Neural progenitor cell (in vitro differentiated cells): ENCODE measurements at regions not wholly inside any gene's neighbourhood (a gene's known extent, or its start where the extent isn't known, plus 50 kb on each side); places are given as distances from the start of the nearest gene placed in this dataset.

ENCODE experiments used
- DNase-seq: peaks from one replicate; pipeline ENCODE4 v3.0.0-alpha.2; 2016; ENCODE audit warnings: low spot score
- H2AFZ ChIP-seq: fragments of 200-600 bp; sonication (generic); replicated peaks from 2 replicates; pipeline ENCODE4 v1.6.1; 2016; ENCODE audit warnings: antibody characterized with exemption
- H3F3A ChIP-seq: fragments of 200-600 bp; sonication (generic); 2 replicates; pipeline ENCODE4 v1.6.1; 2016; ENCODE audit warnings: antibody characterized with exemption, low read depth
- H3K27ac ChIP-seq: fragments of 200-600 bp; sonication (generic); 2 replicates; pipeline ENCODE4 v1.5.1; 2016; ENCODE audit warnings: mild to moderate bottlenecking
- H3K27me3 ChIP-seq: fragments of 200-600 bp; sonication (generic); 2 replicates; pipeline ENCODE4 v1.6.1; 2016; ENCODE audit warnings: mild to moderate bottlenecking, moderate library complexity
- H3K36me3 ChIP-seq: fragments of 200-600 bp; sonication (generic); 2 replicates; pipeline ENCODE4 v1.5.1; 2016
- H3K4me1 ChIP-seq: fragments of 200-600 bp; sonication (generic); 2 replicates; pipeline ENCODE4 v1.6.1; 2016; ENCODE audit warnings: mixed run types
- H3K4me2 ChIP-seq: fragments of 200-600 bp; sonication (generic); 2 replicates; pipeline ENCODE4 v1.6.1; 2016
- H3K4me3 ChIP-seq: fragments of 200-600 bp; sonication (generic); 2 replicates; pipeline ENCODE4 v1.5.1; 2016
- H3K79me2 ChIP-seq: fragments of 200-600 bp; sonication (generic); 2 replicates; pipeline ENCODE4 v1.6.1; 2016; ENCODE audit warnings: low read depth
- H3K9ac ChIP-seq: fragments of 200-600 bp; sonication (generic); 2 replicates; pipeline ENCODE4 v1.6.1; 2016
- H3K9me3 ChIP-seq: fragments of 200-600 bp; sonication (generic); 2 replicates; pipeline ENCODE4 v1.5.1; 2016; ENCODE audit warnings: low read depth
- H4K20me1 ChIP-seq: fragments of 200-600 bp; sonication (generic); 2 replicates; pipeline ENCODE4 v1.6.1; 2016; ENCODE audit warnings: low read depth
- H3K27ac Mint-ChIP-seq: 3 replicates; pipeline ENCODE4 v1.8.0; 2021; ENCODE audit warnings: mixed read lengths
- H3K27me3 Mint-ChIP-seq: 2 replicates; pipeline ENCODE4 v1.8.0; 2022; ENCODE audit warnings: low read depth, mild to moderate bottlenecking, inconsistent platforms, moderate library complexity, mixed read lengths; ENCODE audit not compliant: insufficient read depth
- H3K36me3 Mint-ChIP-seq: 3 replicates; pipeline ENCODE4 v1.8.0; 2021; ENCODE audit warnings: mixed read lengths
- H3K4me1 Mint-ChIP-seq: 3 replicates; pipeline ENCODE4 v1.8.0; 2021; ENCODE audit warnings: mixed read lengths
- H3K4me3 Mint-ChIP-seq: 3 replicates; pipeline ENCODE4 v1.8.0; 2021; ENCODE audit warnings: mild to moderate bottlenecking, moderate library complexity, mixed read lengths
- H3K9me3 Mint-ChIP-seq: 3 replicates; pipeline ENCODE4 v1.8.0; 2020; ENCODE audit warnings: mixed read lengths
- CTCF ChIP-seq: fragments of 200-600 bp; sonication (generic); IDR thresholded peaks from 2 replicates; pipeline ENCODE4 v1.5.1; 2017; ENCODE audit warnings: antibody characterized with exemption, mild to moderate bottlenecking
- EZH2 ChIP-seq: fragments of 200-600 bp; sonication (generic); IDR thresholded peaks from 2 replicates; pipeline ENCODE4 v1.6.1; 2017; ENCODE audit warnings: antibody characterized with exemption, mild to moderate bottlenecking, moderate library complexity
- EZH2phosphoT487 ChIP-seq: fragments of 200-600 bp; sonication (generic); IDR thresholded peaks from 2 replicates; pipeline ENCODE4 v1.6.1; 2017; ENCODE audit warnings: antibody characterized with exemption

- no peak for TF ChIP-seq EZH2
- no peak for TF ChIP-seq EZH2phosphoT487
- no peak for TF ChIP-seq CTCF
- H3K4me3 ChIP-seq: no peak overlapping the region
- no peaks in the 10 kb centered on the region for H3K9me3 ChIP-seq
- H3K9ac ChIP-seq: no peak overlapping the region
- no peaks in the 10 kb centered on the region for H3K36me3 ChIP-seq
- Mint-ChIP-seq H3K4me1 (no peaks in the 10 kb centered on the region), H3K36me3 (no peaks in the 10 kb centered on the region), H3K27me3 (no peaks in the 10 kb centered on the region), H3K9me3 (no peaks in the 10 kb centered on the region), H3K4me3 (no peak overlapping the region), H3K27ac (no peak overlapping the region)
- H3K79me2 ChIP-seq: no peaks in the 10 kb centered on the region
- no peaks in the 10 kb centered on the region for H4K20me1 ChIP-seq
- no peak for DNase-seq
- no peaks in the 10 kb centered on the region for H3F3A ChIP-seq
- no peak overlapping the region for H3K27ac ChIP-seq
- H3K4me2 ChIP-seq: no peak overlapping the region
- H3K27me3 ChIP-seq: no peaks in the 10 kb centered on the region
- no peaks in the 10 kb centered on the region for H3K4me1 ChIP-seq
- no peak overlapping the region for H2AFZ ChIP-seq
Measured at GRCh38 chr3:144462337-144462736, 490.7 kb downstream of the DIPK2A start.

GRCh38 chr3:144463911-144464310 lies 492.3 kb downstream of the DIPK2A start:
- H3K4me3 ChIP-seq: no peak overlapping the region
- H3K36me3 ChIP-seq: no peaks in the 10 kb centered on the region
- no peaks in the 10 kb centered on the region for H3K79me2 ChIP-seq
- TF ChIP-seq EZH2: no peak
- no peak for TF ChIP-seq EZH2phosphoT487
- TF ChIP-seq CTCF: no peak
- no peaks in the 10 kb centered on the region for H3K36me3 Mint-ChIP-seq
- no peaks in the 10 kb centered on the region for H3K27me3 ChIP-seq
- no peak overlapping the region for H3K4me3 Mint-ChIP-seq
- no peak for DNase-seq
- H3K9me3 Mint-ChIP-seq: no peaks in the 10 kb centered on the region
- no peaks in the 10 kb centered on the region for H3K27me3 Mint-ChIP-seq
- no peak overlapping the region for H3K27ac ChIP-seq
- no peaks in the 10 kb centered on the region for H3F3A ChIP-seq
- no peaks in the 10 kb centered on the region for H3K9me3 ChIP-seq
- H4K20me1 ChIP-seq: no peaks in the 10 kb centered on the region
- no peak overlapping the region for H3K4me2 ChIP-seq
- H2AFZ ChIP-seq: no peak overlapping the region
- H3K4me1 ChIP-seq: no peaks in the 10 kb centered on the region
- no peaks in the 10 kb centered on the region for H3K4me1 Mint-ChIP-seq
- no peak overlapping the region for H3K9ac ChIP-seq
- H3K27ac Mint-ChIP-seq: no peak overlapping the region

GRCh38 chr3:144466114-144466513 lies 494.5 kb downstream of the DIPK2A start:
- Histone ChIP-seq H3F3A (no peaks in the 10 kb centered on the region), H3K4me3 (no peak overlapping the region), H3K9ac (no peak overlapping the region), H3K27me3 (no peaks in the 10 kb centered on the region), H4K20me1 (no peaks in the 10 kb centered on the region), H3K4me1 (no peaks in the 10 kb centered on the region), H3K36me3 (no peaks in the 10 kb centered on the region), H3K27ac (no peak overlapping the region), H3K4me2 (no peak overlapping the region), H2AFZ (no peak overlapping the region), H3K79me2 (no peaks in the 10 kb centered on the region), H3K9me3 (no peaks in the 10 kb centered on the region)
- Mint-ChIP-seq H3K9me3 (no peaks in the 10 kb centered on the region), H3K36me3 (no peaks in the 10 kb centered on the region), H3K4me3 (no peak overlapping the region), H3K4me1 (no peaks in the 10 kb centered on the region), H3K27ac (no peak overlapping the region), H3K27me3 (no peaks in the 10 kb centered on the region)
- TF ChIP-seq CTCF: no peak
- TF ChIP-seq EZH2phosphoT487: no peak
- TF ChIP-seq EZH2: no peak
- DNase-seq: no peak

- no peaks in the 10 kb centered on the region for H3K27me3 ChIP-seq
- no peaks in the 10 kb centered on the region for H3K36me3 ChIP-seq
- H4K20me1 ChIP-seq: no peaks in the 10 kb centered on the region
- H3K4me3 Mint-ChIP-seq: no peak overlapping the region
- no peaks in the 10 kb centered on the region for H3K27me3 Mint-ChIP-seq
- no peaks in the 10 kb centered on the region for H3K9me3 Mint-ChIP-seq
- no peaks in the 10 kb centered on the region for H3K79me2 ChIP-seq
- H3K9ac ChIP-seq: no peak overlapping the region
- no peaks in the 10 kb centered on the region for H3F3A ChIP-seq
- H3K4me1 ChIP-seq: no peaks in the 10 kb centered on the region
- H2AFZ ChIP-seq: no peak overlapping the region
- no peak overlapping the region for H3K4me2 ChIP-seq
- TF ChIP-seq EZH2: no peak
- TF ChIP-seq CTCF: no peak
- TF ChIP-seq EZH2phosphoT487: no peak
- no peak overlapping the region for H3K27ac Mint-ChIP-seq
- no peak overlapping the region for H3K4me3 ChIP-seq
- no peaks in the 10 kb centered on the region for H3K9me3 ChIP-seq
- no peaks in the 10 kb centered on the region for H3K36me3 Mint-ChIP-seq
- H3K27ac ChIP-seq: no peak overlapping the region
- H3K4me1 Mint-ChIP-seq: no peaks in the 10 kb centered on the region
- DNase-seq: no peak
Measured at GRCh38 chr3:144466540-144466939, 494.9 kb downstream of the DIPK2A start.
